ENCODE measurements at regions not wholly inside any gene's neighbourhood (a gene's known extent, or its start where the extent isn't known, plus 50 kb on each side); places are given as distances from the start of the nearest gene placed in this dataset.

DNA sequence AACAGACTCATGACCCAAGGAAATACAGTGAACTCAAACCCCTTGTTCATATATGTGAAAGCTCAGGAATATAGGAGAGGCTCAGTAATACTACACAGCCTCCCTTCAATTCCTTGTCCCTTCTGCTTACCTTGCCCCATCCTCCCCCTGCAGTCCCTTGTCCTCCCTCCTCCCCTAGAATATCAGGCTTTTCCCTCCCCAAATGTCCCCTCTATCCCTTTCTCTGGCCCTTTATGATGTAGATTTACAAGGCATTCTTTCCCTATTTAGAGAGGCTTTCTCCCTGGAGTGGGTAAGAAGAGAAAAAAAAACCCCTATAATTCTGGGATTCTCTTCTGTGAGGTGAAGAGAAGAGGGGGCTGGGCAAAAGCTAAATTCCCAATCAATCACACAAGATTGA, 64.9 kb upstream of the KBTBD8 start:
- CTCF ChIA-PET, result interaction anchor here (1.0 kb wide), 2 partner anchors 105 to 1960 kb away, joined by 3 to 5 read pairs; no protein-coding TSS in a partner anchor
- H3K36me3 ChIP-seq (replicated peaks in 1 of 2; ENCODE audit: control extremely low read depth in 1 of 2, control insufficient read depth in 1 of 2, extremely low read depth in 1 of 2, insufficient read depth in 2 of 2, low read length in 1 of 2), result no peaks in the 10 kb centered on the region
- no peaks in the 10 kb centered on the region for H3K4me1 Mint-ChIP-seq
- intact Hi-C loops (cut with micrococcal nuclease), result no loop called here
- H3K27me3 ChIP-seq (replicated peaks in 1 of 4; ENCODE audit: control extremely low read depth in 1 of 4, control insufficient read depth in 3 of 4, insufficient read depth in 4 of 4, low read length in 3 of 4), result peaks cover 0 to 4% (median under 1%) of the 10 kb centered on the region in 4 experiments
- no peaks in the 10 kb centered on the region for H3K4me1 ChIP-seq (ENCODE audit: control insufficient read depth in 2 of 2, insufficient read depth in 2 of 2, low read length in 2 of 2)
- POLR2A ChIA-PET, result no interaction called here
- H3K27me3 Mint-ChIP-seq, result peaks cover 21% of the 10 kb centered on the region
- H2AFZ ChIP-seq (ENCODE audit: insufficient read depth, low read depth, low read length, poor library complexity, severe bottlenecking), result no peak overlapping the region
- H4K20me1 ChIP-seq (ENCODE audit: control insufficient read depth, insufficient read depth, low read length, poor library complexity, severe bottlenecking), result no peaks in the 10 kb centered on the region
- H3K27ac Mint-ChIP-seq, result no peak overlapping the region
- H3K79me2 ChIP-seq (ENCODE audit: control insufficient read depth, insufficient read depth, low read length), result no peaks in the 10 kb centered on the region
- H3K4me3 ChIP-seq (ENCODE audit: control extremely low read depth in 1 of 5, extremely low read depth in 1 of 5, insufficient read depth in 1 of 5, low read depth in 2 of 5, low read length in 4 of 5), result no peak overlapping the region
- ATAC-seq (ENCODE audit: low read depth) (no peak), DNase-seq (no peak)
- H3K4me3 Mint-ChIP-seq, result no peak overlapping the region
- no peak for TF ChIP-seq EZH2 (IDR thresholded peaks at IDR 0.05; ENCODE audit: borderline replicate concordance, insufficient read depth, low read depth, low read length, poor library complexity, severe bottlenecking)
- TF ChIP-seq, protein P1, sequence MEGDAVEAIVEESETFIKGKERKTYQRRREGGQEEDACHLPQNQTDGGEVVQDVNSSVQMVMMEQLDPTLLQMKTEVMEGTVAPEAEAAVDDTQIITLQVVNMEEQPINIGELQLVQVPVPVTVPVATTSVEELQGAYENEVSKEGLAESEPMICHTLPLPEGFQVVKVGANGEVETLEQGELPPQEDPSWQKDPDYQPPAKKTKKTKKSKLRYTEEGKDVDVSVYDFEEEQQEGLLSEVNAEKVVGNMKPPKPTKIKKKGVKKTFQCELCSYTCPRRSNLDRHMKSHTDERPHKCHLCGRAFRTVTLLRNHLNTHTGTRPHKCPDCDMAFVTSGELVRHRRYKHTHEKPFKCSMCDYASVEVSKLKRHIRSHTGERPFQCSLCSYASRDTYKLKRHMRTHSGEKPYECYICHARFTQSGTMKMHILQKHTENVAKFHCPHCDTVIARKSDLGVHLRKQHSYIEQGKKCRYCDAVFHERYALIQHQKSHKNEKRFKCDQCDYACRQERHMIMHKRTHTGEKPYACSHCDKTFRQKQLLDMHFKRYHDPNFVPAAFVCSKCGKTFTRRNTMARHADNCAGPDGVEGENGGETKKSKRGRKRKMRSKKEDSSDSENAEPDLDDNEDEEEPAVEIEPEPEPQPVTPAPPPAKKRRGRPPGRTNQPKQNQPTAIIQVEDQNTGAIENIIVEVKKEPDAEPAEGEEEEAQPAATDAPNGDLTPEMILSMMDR (IDR thresholded peaks at IDR 0.05), result no peak
- H3K9me3 ChIP-seq (ENCODE audit: control extremely low read depth in 1 of 3, control insufficient read depth in 2 of 3, insufficient read depth in 1 of 3, low read length in 2 of 3), result no peaks in the 10 kb centered on the region
- no peak overlapping the region for H3K9ac ChIP-seq (ENCODE audit: low read length)
- H3K4me2 ChIP-seq (replicated peaks; ENCODE audit: low read depth, low read length, poor library complexity, severe bottlenecking), result no peak overlapping the region
- H3K27ac ChIP-seq (ENCODE audit: low read length in 2 of 2), result no peak overlapping the region
- H3K9me3 Mint-ChIP-seq (ENCODE audit: insufficient read depth), result no peaks in the 10 kb centered on the region

DNA sequence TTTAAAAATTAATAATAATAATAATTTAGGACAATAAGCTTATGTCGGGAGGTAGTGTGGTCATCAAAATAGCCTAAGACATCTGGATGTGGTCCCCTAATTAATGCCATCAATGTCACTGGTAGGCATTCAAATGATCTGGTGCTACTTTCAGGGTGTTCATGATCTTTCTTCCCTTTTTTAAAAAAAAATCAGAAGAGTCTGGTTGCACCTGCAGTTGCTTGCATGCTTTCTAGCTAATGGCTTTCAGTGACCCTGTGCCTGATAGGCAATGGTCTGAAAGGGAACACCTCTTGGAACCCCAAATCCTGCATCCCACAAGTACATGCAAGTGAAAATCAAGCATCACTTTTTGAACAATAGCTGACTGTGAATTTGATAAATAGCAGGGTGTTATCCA, 64.1 kb upstream of the KBTBD8 start:
- CTCF ChIA-PET, result interaction anchor here (0.6 to 1.0 kb wide), 4 partner anchors 12 to 1959 kb away, joined by 3 to 5 read pairs (median 3); no protein-coding TSS in a partner anchor
- peaks cover 25% of the 10 kb centered on the region for H3K27me3 Mint-ChIP-seq
- ATAC-seq (ENCODE audit: low read depth), result no peak

More for the DNA sequence above, 64.1 kb upstream of the KBTBD8 start:
- no peaks in the 10 kb centered on the region for H3K9me3 Mint-ChIP-seq (ENCODE audit: insufficient read depth)
- Histone ChIP-seq H3K79me2 (ENCODE audit: control insufficient read depth, insufficient read depth, low read length) (no peaks in the 10 kb centered on the region), H3K27me3 (replicated peaks in 1 of 4; ENCODE audit: control extremely low read depth in 1 of 4, control insufficient read depth in 3 of 4, insufficient read depth in 4 of 4, low read length in 3 of 4) (peaks cover 0 to 4% (median 3%) of the 10 kb centered on the region in 4 experiments), H3K36me3 (replicated peaks in 1 of 2; ENCODE audit: control extremely low read depth in 1 of 2, control insufficient read depth in 1 of 2, extremely low read depth in 1 of 2, insufficient read depth in 2 of 2, low read length in 1 of 2) (no peaks in the 10 kb centered on the region), H3K9me3 (ENCODE audit: control extremely low read depth in 1 of 3, control insufficient read depth in 2 of 3, insufficient read depth in 1 of 3, low read length in 2 of 3) (no peaks in the 10 kb centered on the region), H3K9ac (ENCODE audit: low read length) (no peak overlapping the region), H3K4me2 (replicated peaks; ENCODE audit: low read depth, low read length, poor library complexity, severe bottlenecking) (no peak overlapping the region), H3K4me1 (ENCODE audit: control insufficient read depth in 2 of 2, insufficient read depth in 2 of 2, low read length in 2 of 2) (no peaks in the 10 kb centered on the region), H3K4me3 (ENCODE audit: control extremely low read depth in 1 of 5, extremely low read depth in 1 of 5, insufficient read depth in 1 of 5, low read depth in 2 of 5, low read length in 4 of 5) (no peak overlapping the region), H2AFZ (ENCODE audit: insufficient read depth, low read depth, low read length, poor library complexity, severe bottlenecking) (no peak overlapping the region), H4K20me1 (ENCODE audit: control insufficient read depth, insufficient read depth, low read length, poor library complexity, severe bottlenecking) (no peaks in the 10 kb centered on the region), H3K27ac (ENCODE audit: low read length in 2 of 2) (no peak overlapping the region)
- DNase-seq, result no peak
- no peak overlapping the region for H3K27ac Mint-ChIP-seq
- intact Hi-C loops (cut with micrococcal nuclease), result no loop called here
- no CpG with 5 or more reads among the region's 1 CpG for WGBS (ENCODE audit: insufficient coverage)
- POLR2A ChIA-PET, result no interaction called here
- TF ChIP-seq, protein P1 (IDR thresholded peaks at IDR 0.05), result no peak
- TF ChIP-seq EZH2 (IDR thresholded peaks at IDR 0.05; ENCODE audit: borderline replicate concordance, insufficient read depth, low read depth, low read length, poor library complexity, severe bottlenecking), result no peak
- H3K4me3 Mint-ChIP-seq, result no peak overlapping the region
- H3K4me1 Mint-ChIP-seq, result no peaks in the 10 kb centered on the region

Data from B cell (primary cell).